ENCODE measurements at regions not wholly inside any gene's neighbourhood (a gene's known extent, or its start where the extent isn't known, plus 50 kb on each side); places are given as distances from the start of the nearest gene placed in this dataset.

- H3K27me3 ChIP-seq (ENCODE audit: control insufficient read depth, insufficient read depth, low read length), result no peaks in the 10 kb centered on the region
- ChIA-PET POLR2A (no interaction called here), CTCF (no interaction called here)
- no peak for DNase-seq (ENCODE audit: low read depth, low spot score)
- H3K4me1 ChIP-seq (ENCODE audit: control insufficient read depth, insufficient read depth, low read length), result no peaks in the 10 kb centered on the region
- intact Hi-C loops (cut with micrococcal nuclease; ENCODE audit: unreplicated experiment), result no loop called here
- no peaks in the 10 kb centered on the region for H3K36me3 ChIP-seq (ENCODE audit: control insufficient read depth, insufficient read depth, low read length)
- no TSS peak for BruUV-seq (replicated peaks)
- no peak for ATAC-seq
- no peak for TF ChIP-seq REST (IDR thresholded peaks at IDR 0.05; ENCODE audit: insufficient read depth in 1 of 2, low read depth in 2 of 2, low read length in 1 of 2)
- no peak for TF ChIP-seq TCF7L2 (IDR thresholded peaks at IDR 0.05; ENCODE audit: low read depth, low read length)
- no peak for TF ChIP-seq SIN3A (IDR thresholded peaks at IDR 0.05; ENCODE audit: borderline replicate concordance, insufficient read depth, low read depth, low read length)
- no peak for TF ChIP-seq CTCF (IDR thresholded peaks at IDR 0.05)
- TF ChIP-seq POLR2AphosphoS5 (IDR thresholded peaks at IDR 0.05; ENCODE audit: low read depth, low read length), result no peak
- in situ Hi-C loops (cut with HindIII; ENCODE audit: low pct_unique_long_range_greater_than_20kb, low sequenced_read_pairs), result no loop called here
- no peak overlapping the region for H3K4me3 ChIP-seq (ENCODE audit: low read depth in 2 of 2, low read length in 2 of 2)
- no peak overlapping the region for H3K27ac ChIP-seq (ENCODE audit: low read length)
- H3K9me3 ChIP-seq (ENCODE audit: control insufficient read depth, insufficient read depth, low read depth, low read length), result no peaks in the 10 kb centered on the region
Observed at GRCh38 chr1:191152776-191153175, 675.1 kb upstream of the BRINP3 start.

- DNase-seq (ENCODE audit: low read depth, low spot score), result no peak
- intact Hi-C loops (cut with micrococcal nuclease; ENCODE audit: unreplicated experiment), result no loop called here
- no peaks in the 10 kb centered on the region for H3K9me3 ChIP-seq (ENCODE audit: control insufficient read depth, insufficient read depth, low read depth, low read length)
- in situ Hi-C loops (cut with HindIII; ENCODE audit: low pct_unique_long_range_greater_than_20kb, low sequenced_read_pairs), result no loop called here
- no peaks in the 10 kb centered on the region for H3K36me3 ChIP-seq (ENCODE audit: control insufficient read depth, insufficient read depth, low read length)
- TF ChIP-seq SIN3A (IDR thresholded peaks at IDR 0.05; ENCODE audit: borderline replicate concordance, insufficient read depth, low read depth, low read length), result no peak
- no peak for TF ChIP-seq REST (IDR thresholded peaks at IDR 0.05; ENCODE audit: insufficient read depth in 1 of 2, low read depth in 2 of 2, low read length in 1 of 2)
- no peak for TF ChIP-seq CTCF (IDR thresholded peaks at IDR 0.05)
- no peak for TF ChIP-seq TCF7L2 (IDR thresholded peaks at IDR 0.05; ENCODE audit: low read depth, low read length)
- no peak for TF ChIP-seq POLR2AphosphoS5 (IDR thresholded peaks at IDR 0.05; ENCODE audit: low read depth, low read length)
- ChIA-PET POLR2A (no interaction called here), CTCF (interaction anchor here (0.6 kb wide), 1 partner anchor 153 kb away, joined by 3 read pairs; no protein-coding TSS in a partner anchor)
- no peaks in the 10 kb centered on the region for H3K4me1 ChIP-seq (ENCODE audit: control insufficient read depth, insufficient read depth, low read length)
- no peaks in the 10 kb centered on the region for H3K27me3 ChIP-seq (ENCODE audit: control insufficient read depth, insufficient read depth, low read length)
- ATAC-seq, result no peak
- no peak overlapping the region for H3K4me3 ChIP-seq (ENCODE audit: low read depth in 2 of 2, low read length in 2 of 2)
- BruUV-seq (replicated peaks), result no TSS peak
- no peak overlapping the region for H3K27ac ChIP-seq (ENCODE audit: low read length)
Observed at GRCh38 chr1:191155178-191155577, 677.5 kb upstream of the BRINP3 start.
